AG04450 (cell line): ENCODE measurements at regions not wholly inside any gene's neighbourhood (a gene's known extent, or its start where the extent isn't known, plus 50 kb on each side); places are given as distances from the start of the nearest gene placed in this dataset.

Experiments used
- CTCF ChIA-PET: fragments of 300-600, 350-600 bp; formaldehyde crosslinking; extraction: SDS; loops from one replicate; lab custom pipeline; 2022; ENCODE audit warnings: antibody characterized with exemption, inconsistent platforms; lab: Charles Lee
- POLR2A ChIA-PET: fragments of 350-600 bp; formaldehyde crosslinking; extraction: SDS; loops from one replicate; lab custom pipeline; 2021; ENCODE audit warnings: antibody characterized with exemption, inconsistent platforms; lab: Yijun Ruan, JAX
- DNase-seq: peaks from one replicate; pipeline ENCODE4 v3.0.0-alpha.2; 2011; ENCODE audit warnings: low read depth, low spot score
- H3K27ac ChIP-seq: one replicate; pipeline ENCODE4 v1.5.1; 2012; ENCODE audit warnings: low read depth, low read length, control low read depth
- H3K27me3 ChIP-seq: one replicate; pipeline ENCODE4 v1.6.0; 2012; ENCODE audit warnings: low read length; ENCODE audit not compliant: control insufficient read depth, insufficient read depth
- H3K4me3 ChIP-seq: 2 replicates; pipeline ENCODE4 v1.5.1; 2011; ENCODE audit warnings: mild to moderate bottlenecking, low read depth, low read length, control low read depth
- H3K9me3 ChIP-seq: 2 replicates; pipeline ENCODE4 v1.5.1; 2012; ENCODE audit warnings: low read length; ENCODE audit not compliant: control insufficient read depth, insufficient read depth
- CTCF ChIP-seq: IDR thresholded peaks from 2 replicates; pipeline ENCODE4 v1.5.1; 2011; ENCODE audit warnings: low read depth, low read length, control low read depth, inconsistent platforms

GRCh38 chr10:7484456-7485243, 73.8 kb upstream of the SFMBT2 start:
- CTCF ChIA-PET: interaction anchor here (0.7 kb wide), 1 partner anchor 19 kb away, joined by 4 read pairs; no protein-coding TSS in a partner anchor
- H3K27ac ChIP-seq: no peak overlapping the region
- no peak for TF ChIP-seq CTCF
- POLR2A ChIA-PET: no interaction called here
- no peak overlapping the region for H3K4me3 ChIP-seq
- H3K27me3 ChIP-seq: no peaks in the 10 kb centered on the region
- peaks cover 3% of the 10 kb centered on the region; the same call in 1 of the 2 replicates for H3K9me3 ChIP-seq
- no peak for DNase-seq

- TF ChIP-seq CTCF: no peak
- CTCF ChIA-PET: no interaction called here
Measured at GRCh38 chr10:7483848-7484247, 73.0 kb upstream of the SFMBT2 start.

GRCh38 chr10:7482992-7483391, 72.2 kb upstream of the SFMBT2 start:
- CTCF ChIA-PET: no interaction called here
- POLR2A ChIA-PET: no interaction called here
- no peak for DNase-seq
- H3K27me3 ChIP-seq: no peaks in the 10 kb centered on the region
- no peak overlapping the region for H3K27ac ChIP-seq
- H3K9me3 ChIP-seq: peaks cover 3% of the 10 kb centered on the region; the same call in 1 of the 2 replicates
- TF ChIP-seq CTCF: no peak
- no peak overlapping the region for H3K4me3 ChIP-seq

More at GRCh38 chr10:7483848-7484247, 73.0 kb upstream of the SFMBT2 start:
- H3K27me3 ChIP-seq: no peaks in the 10 kb centered on the region
- no peak for DNase-seq
- peaks cover 3% of the 10 kb centered on the region; the same call in 1 of the 2 replicates for H3K9me3 ChIP-seq
- POLR2A ChIA-PET: no interaction called here
- no peak overlapping the region for H3K4me3 ChIP-seq
- H3K27ac ChIP-seq: no peak overlapping the region

- TF ChIP-seq CTCF: no peak
- Histone ChIP-seq H3K9me3 (peaks cover 3% of the 10 kb centered on the region; the same call in 1 of the 2 replicates), H3K4me3 (no peak overlapping the region), H3K27me3 (no peaks in the 10 kb centered on the region), H3K27ac (no peak overlapping the region)
- ChIA-PET POLR2A (no interaction called here), CTCF (no interaction called here)
- no peak for DNase-seq
Measured at GRCh38 chr10:7481368-7481765, 70.5 kb upstream of the SFMBT2 start.

DNA sequence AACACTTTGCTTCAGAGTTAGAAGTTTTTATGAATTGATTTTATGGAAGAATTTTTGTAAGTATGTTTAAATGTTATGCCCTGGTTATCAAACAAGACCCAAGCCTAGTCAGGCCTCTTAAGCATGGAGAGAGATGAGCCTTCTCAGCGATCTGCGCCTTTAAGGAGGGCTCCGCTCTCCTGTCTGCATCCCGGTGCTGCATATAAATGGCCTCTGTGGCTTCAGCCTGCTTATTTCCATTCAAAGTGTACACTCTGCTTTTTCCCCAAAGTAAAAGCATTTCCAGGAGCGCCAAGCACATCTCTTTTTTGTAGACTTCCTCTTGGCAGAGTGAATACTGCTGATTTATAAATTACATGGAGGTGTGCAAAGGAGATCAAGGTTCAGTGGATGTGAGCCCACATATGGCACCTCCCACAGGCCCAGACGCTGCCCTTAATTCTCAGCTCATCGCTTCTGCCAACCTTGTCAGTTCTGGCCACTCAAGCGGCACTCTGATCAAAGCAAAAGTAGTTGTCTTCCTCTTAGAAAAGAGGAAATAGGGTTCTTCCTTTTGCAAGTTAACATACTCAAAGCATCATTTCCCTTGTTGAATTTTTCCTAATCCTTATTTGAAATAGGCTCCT, 70.0 kb upstream of the SFMBT2 start:
- no peak for DNase-seq
- H3K9me3 ChIP-seq: peaks cover 3% of the 10 kb centered on the region; the same call in 1 of the 2 replicates
- H3K27me3 ChIP-seq: no peaks in the 10 kb centered on the region
- ChIA-PET CTCF (no interaction called here), POLR2A (no interaction called here)
- no peak overlapping the region for H3K27ac ChIP-seq
- H3K4me3 ChIP-seq: no peak overlapping the region
- no peak for TF ChIP-seq CTCF
